ENCODE measurements at regions not wholly inside any gene's neighbourhood (a gene's known extent, or its start where the extent isn't known, plus 50 kb on each side); places are given as distances from the start of the nearest gene placed in this dataset.

DNA sequence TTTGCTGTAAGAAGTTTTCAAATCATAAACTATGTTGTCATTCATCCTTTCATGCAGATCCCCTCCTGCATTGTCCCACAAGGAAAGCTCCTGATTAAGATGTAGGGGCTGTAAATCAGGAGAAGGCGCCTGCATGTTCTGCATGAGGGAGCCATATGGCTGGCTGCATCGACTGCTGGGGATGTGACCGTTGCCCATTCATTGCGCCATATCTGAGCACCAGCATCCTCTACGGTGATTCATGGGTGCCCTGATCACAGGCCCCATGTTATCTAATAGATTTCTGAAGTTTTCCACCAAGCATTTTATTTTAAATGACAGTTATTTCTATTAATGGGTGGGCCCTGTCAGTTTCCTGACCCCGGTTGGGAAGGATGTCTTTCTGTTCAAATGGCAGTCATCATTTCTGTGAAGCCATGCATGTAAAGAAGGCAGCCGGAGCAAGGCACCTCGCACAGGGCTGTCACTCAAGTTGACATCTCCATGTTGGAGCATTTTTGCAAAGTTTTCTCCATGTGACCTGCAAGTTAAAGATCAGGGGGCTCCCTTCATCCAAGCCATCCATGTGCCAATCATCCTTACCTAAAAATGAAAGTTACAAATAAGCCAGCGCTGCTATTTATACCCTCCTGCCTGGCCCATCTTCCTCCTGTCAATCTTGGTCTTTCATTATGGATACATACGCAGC lies 128.8 kb downstream of the TEX36 start:
- Mint-ChIP-seq H3K36me3 (ENCODE audit: low read depth) (no peaks in the 10 kb centered on the region), H3K27ac (no peak overlapping the region), H3K4me1 (peaks cover 27% of the 10 kb centered on the region), H3K9me3 (peaks cover 13% of the 10 kb centered on the region), H3K27me3 (ENCODE audit: low read depth) (peaks cover 43% of the 10 kb centered on the region), H3K4me3 (no peak overlapping the region)
- TF ChIP-seq, protein P1, sequence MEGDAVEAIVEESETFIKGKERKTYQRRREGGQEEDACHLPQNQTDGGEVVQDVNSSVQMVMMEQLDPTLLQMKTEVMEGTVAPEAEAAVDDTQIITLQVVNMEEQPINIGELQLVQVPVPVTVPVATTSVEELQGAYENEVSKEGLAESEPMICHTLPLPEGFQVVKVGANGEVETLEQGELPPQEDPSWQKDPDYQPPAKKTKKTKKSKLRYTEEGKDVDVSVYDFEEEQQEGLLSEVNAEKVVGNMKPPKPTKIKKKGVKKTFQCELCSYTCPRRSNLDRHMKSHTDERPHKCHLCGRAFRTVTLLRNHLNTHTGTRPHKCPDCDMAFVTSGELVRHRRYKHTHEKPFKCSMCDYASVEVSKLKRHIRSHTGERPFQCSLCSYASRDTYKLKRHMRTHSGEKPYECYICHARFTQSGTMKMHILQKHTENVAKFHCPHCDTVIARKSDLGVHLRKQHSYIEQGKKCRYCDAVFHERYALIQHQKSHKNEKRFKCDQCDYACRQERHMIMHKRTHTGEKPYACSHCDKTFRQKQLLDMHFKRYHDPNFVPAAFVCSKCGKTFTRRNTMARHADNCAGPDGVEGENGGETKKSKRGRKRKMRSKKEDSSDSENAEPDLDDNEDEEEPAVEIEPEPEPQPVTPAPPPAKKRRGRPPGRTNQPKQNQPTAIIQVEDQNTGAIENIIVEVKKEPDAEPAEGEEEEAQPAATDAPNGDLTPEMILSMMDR (IDR thresholded peaks at IDR 0.05; ENCODE audit: unreplicated experiment in 3 of 3) = no peak

DNA sequence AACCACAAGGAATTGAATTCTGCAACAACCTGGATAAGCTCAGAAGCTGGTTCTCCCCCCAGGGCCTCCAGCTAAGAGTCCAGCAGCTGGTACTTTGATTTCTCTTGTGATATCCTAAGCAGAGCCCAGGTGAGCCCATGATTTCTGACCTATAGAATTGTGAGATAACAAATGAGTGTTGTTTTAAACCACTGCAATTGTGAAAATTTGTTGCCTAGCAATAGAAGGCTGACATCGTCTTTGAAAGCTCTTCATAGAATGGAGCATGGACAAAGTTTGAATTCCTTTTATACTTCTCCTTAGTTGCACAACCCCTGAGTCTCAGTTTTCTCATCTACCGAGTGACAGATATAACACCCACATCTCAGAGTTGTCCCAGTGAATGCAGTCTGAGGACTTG lies 129.9 kb downstream of the TEX36 start:
- Mint-ChIP-seq H3K27me3 (ENCODE audit: low read depth) (peaks cover 47% of the 10 kb centered on the region), H3K4me1 (peaks cover 24% of the 10 kb centered on the region), H3K9me3 (peaks cover 13% of the 10 kb centered on the region), H3K27ac (no peak overlapping the region), H3K4me3 (no peak overlapping the region), H3K36me3 (ENCODE audit: low read depth) (no peaks in the 10 kb centered on the region)
- TF ChIP-seq, protein P1 (IDR thresholded peaks at IDR 0.05; ENCODE audit: unreplicated experiment in 3 of 3) = no peak

DNA sequence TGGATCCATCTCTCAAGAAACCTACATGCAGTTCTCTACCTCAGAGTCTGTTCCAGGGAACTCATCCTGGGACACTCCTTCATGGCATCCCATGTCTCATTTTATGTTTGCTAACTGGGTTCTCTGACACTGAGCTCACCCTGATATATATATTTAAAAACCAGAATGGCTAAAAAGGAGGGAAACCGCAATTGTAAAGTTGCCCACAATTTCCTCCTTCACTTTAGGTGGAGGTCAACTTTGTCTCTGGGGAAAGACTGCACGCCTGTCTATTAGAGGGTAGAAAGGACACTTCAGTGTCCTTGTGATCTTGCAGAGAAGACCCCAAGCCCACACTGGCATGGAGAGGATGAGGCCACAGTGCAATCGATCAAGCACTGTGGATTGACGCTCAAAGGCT lies 131.7 kb downstream of the TEX36 start:
- H3K36me3 Mint-ChIP-seq (ENCODE audit: low read depth) = no peaks in the 10 kb centered on the region
- no peak overlapping the region for H3K4me3 Mint-ChIP-seq
- H3K9me3 Mint-ChIP-seq = peaks cover 13% of the 10 kb centered on the region
- no peak overlapping the region for H3K27ac Mint-ChIP-seq
- TF ChIP-seq, protein P1 (IDR thresholded peaks at IDR 0.05; ENCODE audit: unreplicated experiment in 3 of 3) = no peak
- peaks cover 6% of the 10 kb centered on the region for H3K4me1 Mint-ChIP-seq
- peaks cover 49% of the 10 kb centered on the region for H3K27me3 Mint-ChIP-seq (ENCODE audit: low read depth)

- H3K36me3 Mint-ChIP-seq (ENCODE audit: low read depth) = no peaks in the 10 kb centered on the region
- H3K27me3 Mint-ChIP-seq (ENCODE audit: low read depth) = peaks cover 46% of the 10 kb centered on the region
- H3K9me3 Mint-ChIP-seq = peaks cover 13% of the 10 kb centered on the region
- H3K4me3 Mint-ChIP-seq = no peak overlapping the region
- no peak overlapping the region for H3K27ac Mint-ChIP-seq
- H3K4me1 Mint-ChIP-seq = no peaks in the 10 kb centered on the region
- TF ChIP-seq, protein P1 (IDR thresholded peaks at IDR 0.05; ENCODE audit: unreplicated experiment in 3 of 3) = no peak
These were observed 132.6 kb downstream of the TEX36 start for GRCh38 chr10:125550362-125550761.

DNA sequence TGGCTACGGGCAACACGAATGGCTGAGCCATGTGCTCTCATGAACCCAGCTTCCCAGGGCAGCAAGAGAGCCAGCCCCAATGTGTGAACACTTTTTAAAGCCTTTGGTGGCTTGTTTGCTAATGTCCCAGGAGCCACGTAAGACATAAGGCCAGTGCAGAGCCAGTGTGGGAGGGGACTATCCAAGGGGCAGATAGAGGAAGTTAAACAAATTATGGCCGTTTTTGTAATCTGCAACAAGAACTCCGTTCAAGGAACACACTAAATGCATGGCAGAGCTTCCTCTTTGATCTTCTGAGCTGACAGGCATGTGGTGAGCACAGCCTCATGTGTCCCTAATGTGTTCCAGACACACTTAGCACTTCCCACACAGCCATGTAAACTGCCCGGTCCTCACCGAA lies 133.3 kb downstream of the TEX36 start:
- Mint-ChIP-seq H3K27ac (no peak overlapping the region), H3K36me3 (ENCODE audit: low read depth) (no peaks in the 10 kb centered on the region), H3K9me3 (peaks cover 12% of the 10 kb centered on the region), H3K4me1 (no peaks in the 10 kb centered on the region), H3K4me3 (no peak overlapping the region), H3K27me3 (ENCODE audit: low read depth) (peaks cover 46% of the 10 kb centered on the region)
- TF ChIP-seq, protein P1 (IDR thresholded peaks at IDR 0.05; ENCODE audit: unreplicated experiment in 3 of 3) = no peak

GRCh38 chr10:125548878-125549277 lies 134.1 kb downstream of the TEX36 start:
- peaks cover 9% of the 10 kb centered on the region for H3K9me3 Mint-ChIP-seq
- H3K27me3 Mint-ChIP-seq (ENCODE audit: low read depth) = peaks cover 51% of the 10 kb centered on the region
- no peaks in the 10 kb centered on the region for H3K36me3 Mint-ChIP-seq (ENCODE audit: low read depth)
- TF ChIP-seq, protein P1 (IDR thresholded peaks at IDR 0.05; ENCODE audit: unreplicated experiment in 3 of 3) = no peak
- no peak overlapping the region for H3K4me3 Mint-ChIP-seq
- H3K4me1 Mint-ChIP-seq = no peaks in the 10 kb centered on the region
- H3K27ac Mint-ChIP-seq = no peak overlapping the region

Data from nephron (organoid).